LoVo (cell line): ENCODE measurements at regions not wholly inside any gene's neighbourhood (a gene's known extent, or its start where the extent isn't known, plus 50 kb on each side); places are given as distances from the start of the nearest gene placed in this dataset.

Source experiments
- DNase-seq: peaks from one replicate; pipeline ENCODE4 v3.0.0-alpha.2; 2016; ENCODE audit warnings: low spot score

DNA sequence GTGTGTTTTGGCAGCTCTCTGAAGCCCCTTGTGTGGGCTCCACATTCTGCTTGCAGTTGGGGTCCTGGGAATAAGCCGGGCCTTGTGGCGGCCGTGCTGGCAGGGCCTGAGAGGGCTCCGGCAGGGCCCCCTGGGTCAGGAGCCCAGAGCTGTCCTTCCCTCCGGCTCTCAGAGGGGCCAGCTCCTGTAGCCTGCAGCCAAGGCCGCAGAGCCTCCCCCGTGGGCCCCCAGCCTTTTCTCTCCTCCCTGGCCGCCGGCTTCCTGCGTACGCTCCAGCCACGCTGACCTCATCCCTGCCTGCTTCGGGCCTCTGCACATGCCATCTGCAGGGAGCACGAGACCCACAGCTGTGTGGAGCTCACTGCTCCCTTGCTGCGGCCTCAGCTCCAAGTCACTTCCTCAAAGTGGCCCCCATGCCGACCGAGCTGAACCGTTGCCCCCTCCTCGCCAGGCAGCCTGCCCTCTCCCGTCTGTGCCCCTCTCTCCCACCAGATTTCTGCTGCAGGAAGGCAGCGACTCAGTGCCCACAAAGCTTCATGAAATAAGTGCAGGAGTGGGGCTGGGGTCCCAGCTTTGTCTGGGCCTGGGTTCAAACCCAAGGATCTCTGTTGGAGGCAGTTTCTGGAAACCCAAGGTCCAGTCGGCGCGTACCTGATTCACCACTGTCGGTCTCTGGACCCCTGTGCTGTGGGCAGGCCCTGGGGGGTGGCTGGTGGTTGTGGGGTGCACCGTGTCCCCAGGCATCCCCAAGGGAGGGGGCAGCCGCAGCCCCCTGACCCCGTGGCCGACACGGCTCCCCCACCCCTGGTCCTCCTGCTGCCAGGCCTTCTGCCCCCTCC, 57.1 kb upstream of the NKX1-1 start:
- no peak for DNase-seq

DNA sequence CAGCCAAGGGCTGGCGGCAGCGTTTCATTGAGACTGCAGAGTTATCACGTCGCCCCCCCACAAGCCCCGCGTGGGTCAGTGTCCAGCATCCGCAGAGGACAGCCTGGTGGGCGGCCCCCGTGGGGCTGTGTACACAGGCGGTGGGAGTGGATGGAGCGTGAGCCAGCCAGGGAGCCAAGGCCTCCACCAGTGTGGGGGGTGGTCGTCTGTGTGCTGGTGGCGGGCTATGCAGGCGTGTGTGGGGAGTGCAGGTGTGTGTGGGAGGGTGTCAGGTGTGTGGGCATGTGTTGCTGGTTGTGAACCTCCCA, 56.5 kb upstream of the NKX1-1 start:
- no peak for DNase-seq

DNA sequence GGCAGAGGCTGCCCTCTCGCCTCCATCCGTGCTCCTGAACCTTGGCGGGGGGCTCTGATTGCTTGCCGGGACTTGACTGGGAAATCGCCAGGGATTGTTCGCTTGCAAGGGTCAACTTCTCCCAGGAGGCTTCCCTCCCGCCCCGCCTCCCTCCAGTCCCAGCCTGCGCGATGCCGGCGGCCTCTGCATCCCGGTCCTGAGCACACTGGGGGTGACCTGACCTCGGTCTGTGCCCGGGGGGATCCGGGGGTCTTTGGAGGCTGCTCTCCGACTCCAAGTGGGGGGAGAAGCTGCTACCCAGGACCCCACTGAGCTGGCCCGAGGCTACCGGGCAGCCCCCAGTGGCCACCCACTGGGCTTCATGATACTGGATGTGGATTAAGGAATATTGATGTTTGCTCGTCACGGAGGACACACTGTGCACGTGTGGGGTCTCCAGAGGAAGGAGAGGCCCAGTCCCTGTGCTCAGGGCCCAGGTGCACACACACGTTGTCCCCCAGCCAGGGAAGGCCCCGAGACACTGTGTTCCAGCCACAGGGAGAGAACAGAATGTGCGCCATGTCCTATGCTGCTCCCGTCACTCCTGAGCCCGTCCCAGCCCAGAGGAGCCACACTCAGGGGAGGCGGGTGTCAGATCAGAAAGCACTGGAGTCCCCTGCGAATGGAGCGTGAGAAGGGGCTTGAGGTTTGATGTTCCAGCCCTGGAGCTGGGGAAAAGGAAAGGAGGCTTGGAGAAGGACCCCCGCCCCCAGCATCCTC, 55.9 kb upstream of the NKX1-1 start:
- DNase-seq = no peak

DNA sequence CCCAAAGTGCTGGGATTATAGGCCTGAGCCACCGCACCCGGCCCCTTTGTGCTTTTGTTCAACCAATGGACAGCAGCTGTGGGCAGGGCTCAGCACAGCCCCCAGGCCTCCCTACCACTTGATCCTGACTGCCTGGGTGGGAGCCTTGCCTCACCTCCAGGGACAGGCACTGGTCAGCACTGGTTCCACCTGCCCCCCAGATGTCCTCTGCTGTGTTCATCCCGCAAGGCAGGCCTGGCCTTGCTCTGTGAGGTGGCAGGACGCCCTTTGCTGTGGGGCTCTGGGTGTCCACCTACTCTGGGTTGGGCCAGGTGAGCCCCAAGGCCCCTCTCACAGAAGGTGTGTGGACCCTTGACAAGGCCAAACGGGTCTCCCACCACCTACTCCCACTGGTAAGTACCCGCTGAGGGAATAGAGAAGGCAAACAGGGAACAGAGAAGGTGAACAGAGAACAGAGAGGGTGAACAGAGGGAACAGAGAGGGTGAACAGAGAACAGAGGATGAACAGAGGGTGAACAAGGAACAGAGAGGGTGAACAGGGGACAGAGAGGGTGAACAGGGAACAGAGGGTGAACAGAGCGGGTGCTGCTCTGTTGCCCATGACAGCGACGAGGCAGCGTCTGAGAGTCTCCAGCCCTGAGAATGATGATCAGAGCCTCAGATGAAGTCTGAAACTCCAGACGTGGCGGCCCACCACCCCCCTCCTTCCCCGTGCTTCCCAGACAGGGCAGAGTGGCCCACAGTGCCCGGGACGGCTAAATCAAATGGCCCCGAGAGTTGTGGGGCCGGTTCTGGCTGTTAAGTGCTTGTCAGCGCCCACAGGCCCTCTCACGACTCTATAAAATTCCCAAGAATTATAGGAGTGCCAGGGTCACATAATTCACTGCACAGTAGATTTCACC, 55.0 kb upstream of the NKX1-1 start:
- no peak for DNase-seq

DNA sequence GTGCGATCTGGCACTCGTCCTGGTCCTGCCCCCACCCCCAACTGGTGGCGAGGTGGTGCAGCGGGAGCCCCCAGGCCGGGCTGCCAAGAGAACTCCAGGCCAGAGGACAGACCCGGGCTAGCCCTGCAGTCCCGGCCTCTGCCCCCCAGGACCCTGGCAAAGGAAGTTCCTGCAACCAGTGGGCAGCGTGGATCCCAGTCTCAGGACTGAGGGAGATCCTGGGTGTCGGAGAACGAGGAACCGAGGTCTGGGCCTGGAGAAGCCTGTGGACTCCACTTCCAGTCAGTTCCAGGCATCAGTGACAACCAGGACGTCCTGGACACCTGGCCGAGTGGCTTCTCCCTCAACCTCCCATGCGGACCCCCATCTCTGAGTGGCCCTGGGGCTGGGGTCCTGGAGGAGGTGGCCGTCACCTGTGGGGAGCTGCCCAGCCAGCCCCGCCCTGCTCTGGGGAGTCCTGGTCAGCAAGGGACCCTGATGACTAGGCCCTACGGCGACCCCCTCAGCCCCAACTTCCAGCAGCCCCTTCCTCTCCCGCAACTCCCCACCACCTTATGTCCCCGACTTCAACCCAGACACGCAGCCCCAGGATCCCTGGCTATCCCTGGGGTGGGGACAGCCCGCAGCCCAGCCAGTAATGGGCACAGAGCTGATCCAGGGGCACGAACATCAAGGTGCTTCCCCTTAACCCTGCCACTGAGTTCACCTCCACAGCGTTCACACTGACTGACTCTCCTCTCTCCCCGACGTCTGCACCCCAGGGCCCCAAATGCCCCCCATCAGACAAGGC, 53.7 kb upstream of the NKX1-1 start:
- no peak for DNase-seq

DNA sequence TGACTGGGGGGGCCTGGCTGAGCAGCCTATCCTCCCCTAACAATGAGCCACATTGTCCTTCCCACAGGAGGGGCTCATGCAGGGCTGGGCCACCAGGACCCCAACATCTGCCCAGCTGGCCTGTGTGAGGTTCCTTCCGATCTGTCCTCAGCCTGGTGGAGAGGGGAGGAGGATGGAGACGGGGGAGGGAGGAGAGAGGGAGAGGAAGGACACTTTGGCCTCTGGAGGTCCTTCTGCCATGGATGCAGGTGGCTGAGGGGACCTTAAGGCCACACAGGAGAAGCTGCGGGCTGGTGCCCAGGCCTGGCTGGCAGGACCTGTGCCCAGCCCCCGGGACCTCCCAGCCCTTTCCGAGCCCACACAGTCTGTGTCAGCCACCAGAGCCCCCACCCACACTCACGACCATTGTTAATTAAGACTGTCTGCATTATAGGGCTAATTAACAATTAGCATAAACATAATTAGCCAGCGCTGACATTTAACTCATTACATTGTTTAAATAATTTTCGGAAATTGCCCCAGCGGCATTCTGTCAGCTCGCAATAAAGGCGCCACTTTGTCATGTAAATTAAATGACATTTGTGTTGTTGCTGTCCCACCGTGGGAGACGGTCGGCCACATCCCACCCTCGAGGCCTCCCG, 53.0 kb upstream of the NKX1-1 start:
- DNase-seq = no peak

DNA sequence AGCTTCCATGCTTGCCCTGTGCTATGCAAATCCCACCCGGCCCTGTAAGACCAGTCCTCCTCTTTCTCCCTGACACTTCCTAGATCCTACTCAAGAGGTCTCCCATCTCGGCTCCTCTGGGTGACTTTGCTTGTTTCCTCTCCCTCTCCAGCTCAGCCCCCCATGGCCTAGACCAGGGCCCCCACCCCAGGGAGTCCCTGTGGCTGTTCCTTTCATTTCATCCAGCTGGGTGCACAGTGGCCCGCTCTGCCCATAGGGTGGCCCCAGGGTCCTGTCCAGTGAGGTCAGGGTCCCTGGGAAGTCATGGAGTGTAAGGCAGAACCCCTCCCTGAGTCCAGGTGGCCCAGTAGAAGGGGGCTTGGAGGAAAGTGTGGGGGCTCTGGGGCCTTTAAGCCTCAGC, 52.3 kb upstream of the NKX1-1 start:
- no peak for DNase-seq
